Panc1 (cell line): ENCODE measurements at regions not wholly inside any gene's neighbourhood (a gene's known extent, or its start where the extent isn't known, plus 50 kb on each side); places are given as distances from the start of the nearest gene placed in this dataset.

ENCODE experiments used
- ATAC-seq: fragments of 200-7000 bp; cut with Tn5 transposase; 2 replicates; pipeline ENCODE4 v1.9.1; 2020; ENCODE audit warnings: mild to moderate bottlenecking, moderate library complexity
- BruUV-seq: library from RNA; stranded (reverse); fragments of 400-500 nt; replicated peaks from 2 replicates; lab custom pipeline; 2021; lab: Mats Ljungman, UMichigan
- CTCF ChIA-PET: fragments of 300-600 bp; sonication (Branson Sonifier 250); formaldehyde crosslinking; loops from one replicate; lab custom pipeline; 2022; ENCODE audit warnings: antibody characterized with exemption; lab: Charles Lee
- POLR2A ChIA-PET: fragments of 300-600 bp; sonication (Branson Sonifier 250); formaldehyde crosslinking; loops from one replicate; lab custom pipeline; 2022; ENCODE audit warnings: antibody characterized with exemption; lab: Charles Lee
- DNase-seq: peaks from one replicate; pipeline ENCODE4 v3.0.0-alpha.2; 2010; ENCODE audit warnings: low read depth, low spot score
- H3K27ac ChIP-seq: 2 replicates; pipeline ENCODE4 v1.5.1; 2011; ENCODE audit warnings: mild to moderate bottlenecking, low read length, inconsistent platforms
- H3K27me3 ChIP-seq: fragments of 200-500 bp; sonication (Bioruptor generic); 2 replicates; pipeline ENCODE4 v1.6.0; 2014; ENCODE audit warnings: low read length, inconsistent platforms; ENCODE audit not compliant: control insufficient read depth, insufficient read depth
- H3K36me3 ChIP-seq: fragments of 200-500 bp; sonication (Bioruptor generic); 2 replicates; pipeline ENCODE4 v1.5.1; 2014; ENCODE audit warnings: inconsistent platforms, mild to moderate bottlenecking, low read length, moderate library complexity; ENCODE audit not compliant: control insufficient read depth, insufficient read depth
- H3K4me1 ChIP-seq: 2 replicates; pipeline ENCODE4 v1.5.1; 2011; ENCODE audit warnings: inconsistent platforms, mild to moderate bottlenecking, low read length, moderate library complexity; ENCODE audit not compliant: control insufficient read depth, insufficient read depth
- H3K4me3 ChIP-seq, 2 experiments: 2 replicates each; pipeline ENCODE4 v1.5.1; 2011 to 2012; ENCODE audit warnings: low read depth in 2 of 2, low read length in 2 of 2, mild to moderate bottlenecking in 2 of 2, inconsistent platforms in 1 of 2, moderate library complexity in 1 of 2
- H3K9me3 ChIP-seq: fragments of 200-500 bp; sonication (Bioruptor generic); 2 replicates; pipeline ENCODE4 v1.5.1; 2014; ENCODE audit warnings: low read depth, mild to moderate bottlenecking, inconsistent platforms, low read length, moderate library complexity; ENCODE audit not compliant: control insufficient read depth, insufficient read depth
- POLR2AphosphoS5 ChIP-seq: IDR thresholded peaks from 2 replicates; pipeline ENCODE4 v1.6.1; 2012; ENCODE audit warnings: mild to moderate bottlenecking, low read depth, low read length, moderate library complexity
- SIN3A ChIP-seq: IDR thresholded peaks from 2 replicates; pipeline ENCODE4 v1.6.1; 2012; ENCODE audit warnings: low read depth, mild to moderate bottlenecking, low read length, moderate library complexity, borderline replicate concordance; ENCODE audit not compliant: insufficient read depth
- TCF7L2 ChIP-seq: IDR thresholded peaks from 2 replicates; pipeline ENCODE4 v1.6.1; 2011; ENCODE audit warnings: mild to moderate bottlenecking, low read depth, low read length, inconsistent platforms
- in situ Hi-C: cut with HindIII; loops from 2 replicates; pipeline ENCODE4 v1.10.0; 2016; ENCODE audit warnings: low sequenced_read_pairs, low pct_unique_long_range_greater_than_20kb
- intact Hi-C: fragments of 100-400 bp; cut with micrococcal nuclease; formaldehyde crosslinking; loops from one replicate; pipeline ENCODE4 v1.10.0; 2022; ENCODE audit not compliant: unreplicated experiment
- TF ChIP-seq, protein P1 (sequence below): fragments of 450-650 bp; IDR thresholded peaks from 2 replicates; pipeline ENCODE4 v1.5.1; 2017; ENCODE audit warnings: mild to moderate bottlenecking
- TF ChIP-seq, protein P2 (sequence below), 2 experiments: IDR thresholded peaks; 2 replicates each; pipeline ENCODE4 v1.6.1; 2011 to 2012; ENCODE audit warnings: low read depth in 2 of 2, control low read depth in 1 of 2, low read length in 1 of 2, mild to moderate bottlenecking in 1 of 2, moderate library complexity in 1 of 2; ENCODE audit not compliant: insufficient read depth in 1 of 2

DNA sequence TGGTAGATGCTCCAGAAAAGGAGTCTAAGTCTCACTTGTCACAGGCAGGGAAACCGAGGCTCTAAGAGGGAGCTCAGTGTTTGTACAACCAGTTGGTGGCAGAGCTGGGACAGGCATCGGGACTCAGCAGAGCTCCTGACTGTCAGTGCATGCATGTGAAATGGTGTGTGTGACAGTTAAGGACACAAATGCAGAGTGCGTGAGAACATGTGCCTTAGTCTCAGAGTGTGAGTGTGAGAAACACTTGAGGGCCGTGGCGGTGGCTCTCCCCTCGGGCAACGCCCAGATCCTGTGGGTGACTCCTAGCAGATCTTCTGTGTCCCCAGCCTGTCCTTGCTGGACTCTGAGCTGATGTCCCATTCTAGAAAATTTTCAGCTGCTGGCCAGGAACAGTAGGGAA is 362.6 kb downstream of the MATN1 start:
- Histone ChIP-seq H3K4me1 (no peaks in the 10 kb centered on the region), H3K27ac (no peak overlapping the region), H3K36me3 (no peaks in the 10 kb centered on the region), H3K27me3 (peaks cover 2% of the 10 kb centered on the region; the same call in 1 of the 2 replicates), H3K4me3 (no peak overlapping the region), H3K9me3 (no peaks in the 10 kb centered on the region)
- ChIA-PET POLR2A (no interaction called here), CTCF (interaction anchor here (0.9 kb wide), 1 partner anchor 48 kb away, joined by 7 read pairs; no protein-coding TSS in a partner anchor)
- DNase-seq (no peak), ATAC-seq (no peak)
- intact Hi-C loops, result no loop called here
- TF ChIP-seq, protein P1, sequence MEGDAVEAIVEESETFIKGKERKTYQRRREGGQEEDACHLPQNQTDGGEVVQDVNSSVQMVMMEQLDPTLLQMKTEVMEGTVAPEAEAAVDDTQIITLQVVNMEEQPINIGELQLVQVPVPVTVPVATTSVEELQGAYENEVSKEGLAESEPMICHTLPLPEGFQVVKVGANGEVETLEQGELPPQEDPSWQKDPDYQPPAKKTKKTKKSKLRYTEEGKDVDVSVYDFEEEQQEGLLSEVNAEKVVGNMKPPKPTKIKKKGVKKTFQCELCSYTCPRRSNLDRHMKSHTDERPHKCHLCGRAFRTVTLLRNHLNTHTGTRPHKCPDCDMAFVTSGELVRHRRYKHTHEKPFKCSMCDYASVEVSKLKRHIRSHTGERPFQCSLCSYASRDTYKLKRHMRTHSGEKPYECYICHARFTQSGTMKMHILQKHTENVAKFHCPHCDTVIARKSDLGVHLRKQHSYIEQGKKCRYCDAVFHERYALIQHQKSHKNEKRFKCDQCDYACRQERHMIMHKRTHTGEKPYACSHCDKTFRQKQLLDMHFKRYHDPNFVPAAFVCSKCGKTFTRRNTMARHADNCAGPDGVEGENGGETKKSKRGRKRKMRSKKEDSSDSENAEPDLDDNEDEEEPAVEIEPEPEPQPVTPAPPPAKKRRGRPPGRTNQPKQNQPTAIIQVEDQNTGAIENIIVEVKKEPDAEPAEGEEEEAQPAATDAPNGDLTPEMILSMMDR, result no peak
- TF ChIP-seq, protein P2, sequence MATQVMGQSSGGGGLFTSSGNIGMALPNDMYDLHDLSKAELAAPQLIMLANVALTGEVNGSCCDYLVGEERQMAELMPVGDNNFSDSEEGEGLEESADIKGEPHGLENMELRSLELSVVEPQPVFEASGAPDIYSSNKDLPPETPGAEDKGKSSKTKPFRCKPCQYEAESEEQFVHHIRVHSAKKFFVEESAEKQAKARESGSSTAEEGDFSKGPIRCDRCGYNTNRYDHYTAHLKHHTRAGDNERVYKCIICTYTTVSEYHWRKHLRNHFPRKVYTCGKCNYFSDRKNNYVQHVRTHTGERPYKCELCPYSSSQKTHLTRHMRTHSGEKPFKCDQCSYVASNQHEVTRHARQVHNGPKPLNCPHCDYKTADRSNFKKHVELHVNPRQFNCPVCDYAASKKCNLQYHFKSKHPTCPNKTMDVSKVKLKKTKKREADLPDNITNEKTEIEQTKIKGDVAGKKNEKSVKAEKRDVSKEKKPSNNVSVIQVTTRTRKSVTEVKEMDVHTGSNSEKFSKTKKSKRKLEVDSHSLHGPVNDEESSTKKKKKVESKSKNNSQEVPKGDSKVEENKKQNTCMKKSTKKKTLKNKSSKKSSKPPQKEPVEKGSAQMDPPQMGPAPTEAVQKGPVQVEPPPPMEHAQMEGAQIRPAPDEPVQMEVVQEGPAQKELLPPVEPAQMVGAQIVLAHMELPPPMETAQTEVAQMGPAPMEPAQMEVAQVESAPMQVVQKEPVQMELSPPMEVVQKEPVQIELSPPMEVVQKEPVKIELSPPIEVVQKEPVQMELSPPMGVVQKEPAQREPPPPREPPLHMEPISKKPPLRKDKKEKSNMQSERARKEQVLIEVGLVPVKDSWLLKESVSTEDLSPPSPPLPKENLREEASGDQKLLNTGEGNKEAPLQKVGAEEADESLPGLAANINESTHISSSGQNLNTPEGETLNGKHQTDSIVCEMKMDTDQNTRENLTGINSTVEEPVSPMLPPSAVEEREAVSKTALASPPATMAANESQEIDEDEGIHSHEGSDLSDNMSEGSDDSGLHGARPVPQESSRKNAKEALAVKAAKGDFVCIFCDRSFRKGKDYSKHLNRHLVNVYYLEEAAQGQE (IDR thresholded peaks at IDR 0.05; ENCODE audit: insufficient read depth in 1 of 2, low read depth in 2 of 2, low read length in 1 of 2), result no peak
- TF ChIP-seq TCF7L2 (no peak), SIN3A (no peak), POLR2AphosphoS5 (no peak)
- no TSS peak for BruUV-seq
- in situ Hi-C loops, result no loop called here

DNA sequence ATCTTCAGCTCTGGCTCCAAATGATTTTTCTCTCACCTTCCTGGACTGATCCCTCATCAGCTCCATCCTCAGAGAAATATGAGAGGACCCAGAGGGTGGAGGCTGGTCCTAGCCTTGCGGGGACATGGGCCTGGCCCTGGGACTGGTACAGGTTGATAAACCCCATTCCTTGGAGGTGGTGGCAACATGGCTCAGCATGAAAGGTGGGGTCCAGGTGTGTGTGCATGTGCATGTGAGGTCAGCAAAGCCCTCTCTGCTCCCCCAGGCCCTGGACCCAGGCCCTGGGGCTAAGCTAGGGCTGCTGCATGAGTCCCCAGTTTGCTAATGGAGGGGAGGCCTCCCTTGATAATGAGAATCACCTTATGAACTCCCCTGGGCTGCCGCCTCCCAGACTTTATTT is 363.1 kb downstream of the MATN1 start:
- DNase-seq (no peak), ATAC-seq (no peak)
- peaks cover 2% of the 10 kb centered on the region; the same call in 1 of the 2 replicates for H3K27me3 ChIP-seq
- H3K4me3 ChIP-seq, result no peak overlapping the region
- CTCF ChIA-PET, result interaction anchor here (0.9 kb wide), 1 partner anchor 48 kb away, joined by 7 read pairs; no protein-coding TSS in a partner anchor
- no TSS peak for BruUV-seq
- H3K27ac ChIP-seq, result no peak overlapping the region
- in situ Hi-C loops (no loop called here), intact Hi-C loops (no loop called here)
- H3K9me3 ChIP-seq, result no peaks in the 10 kb centered on the region
- TF ChIP-seq, protein P2 (IDR thresholded peaks at IDR 0.05; ENCODE audit: insufficient read depth in 1 of 2, low read depth in 2 of 2, low read length in 1 of 2), result no peak
- TF ChIP-seq SIN3A, result no peak
- TF ChIP-seq TCF7L2, result no peak
- no peak for TF ChIP-seq POLR2AphosphoS5
- TF ChIP-seq, protein P1, result no peak
- no peaks in the 10 kb centered on the region for H3K36me3 ChIP-seq
- H3K4me1 ChIP-seq, result no peaks in the 10 kb centered on the region
- POLR2A ChIA-PET, result no interaction called here
